ENCODE measurements at regions not wholly inside any gene's neighbourhood (a gene's known extent, or its start where the extent isn't known, plus 50 kb on each side); places are given as distances from the start of the nearest gene placed in this dataset.
"Not testable (repeated sequence)": the region's sequence is repeated elsewhere in the genome, so short reads cannot be mapped to it uniquely, and the experiment has no call there.

- H3K27me3 Mint-ChIP-seq (ENCODE audit: low read depth, poor library complexity) = peaks cover 11% of the 10 kb centered on the region
- no peaks in the 10 kb centered on the region for H3K36me3 Mint-ChIP-seq (ENCODE audit: low read depth)
- no peak for DNase-seq
- no peak overlapping the region for H3K27ac Mint-ChIP-seq
- H3K4me1 Mint-ChIP-seq = peaks cover 35% of the 10 kb centered on the region
- TF ChIP-seq CTCF (IDR thresholded peaks at IDR 0.05) = no peak
- H3K4me3 Mint-ChIP-seq = no peak overlapping the region
- H3K9me3 Mint-ChIP-seq = peaks cover 49% of the 10 kb centered on the region
Measured at GRCh38 chr19:28998974-28999373, 214.0 kb downstream of the UQCRFS1 start.

- H3K9me3 Mint-ChIP-seq = peaks cover 58% of the 10 kb centered on the region
- not testable (repeated sequence) for DNase-seq
Measured at GRCh38 chr19:28997866-28998265, 215.1 kb downstream of the UQCRFS1 start.

GRCh38 chr19:28990522-28990921 is 222.4 kb downstream of the UQCRFS1 start:
- Mint-ChIP-seq H3K4me3 (no peak overlapping the region), H3K9me3 (peaks cover 24% of the 10 kb centered on the region), H3K4me1 (peaks cover 34% of the 10 kb centered on the region), H3K27ac (no peak overlapping the region), H3K36me3 (ENCODE audit: low read depth) (no peaks in the 10 kb centered on the region), H3K27me3 (ENCODE audit: low read depth, poor library complexity) (peaks cover 31% of the 10 kb centered on the region)
- DNase-seq = peak; percentile 65
- peak; percentile 15 for TF ChIP-seq CTCF (IDR thresholded peaks at IDR 0.05)

More at GRCh38 chr19:28997866-28998265, 215.1 kb downstream of the UQCRFS1 start:
- H3K4me3 Mint-ChIP-seq; H3K36me3 Mint-ChIP-seq (ENCODE audit: low read depth); H3K27ac Mint-ChIP-seq: not testable (repeated sequence)
- Mint-ChIP-seq H3K4me1 (peaks cover 27% of the 10 kb centered on the region), H3K27me3 (ENCODE audit: low read depth, poor library complexity) (peaks cover 11% of the 10 kb centered on the region)

- peaks cover 36% of the 10 kb centered on the region for H3K4me1 Mint-ChIP-seq
- DNase-seq = no peak
- H3K27me3 Mint-ChIP-seq (ENCODE audit: low read depth, poor library complexity) = peaks cover 29% of the 10 kb centered on the region
- no peak overlapping the region for H3K27ac Mint-ChIP-seq
- H3K36me3 Mint-ChIP-seq (ENCODE audit: low read depth) = no peaks in the 10 kb centered on the region
- no peak for TF ChIP-seq CTCF (IDR thresholded peaks at IDR 0.05)
- H3K4me3 Mint-ChIP-seq = no peak overlapping the region
- H3K9me3 Mint-ChIP-seq = peaks cover 16% of the 10 kb centered on the region
Measured at GRCh38 chr19:28989739-28990138, 223.2 kb downstream of the UQCRFS1 start.

GRCh38 chr19:28988066-28988465 is 224.9 kb downstream of the UQCRFS1 start:
- H3K4me1 Mint-ChIP-seq = peaks cover 38% of the 10 kb centered on the region
- peaks cover 3% of the 10 kb centered on the region for H3K9me3 Mint-ChIP-seq
- no peaks in the 10 kb centered on the region for H3K36me3 Mint-ChIP-seq (ENCODE audit: low read depth)
- TF ChIP-seq CTCF (IDR thresholded peaks at IDR 0.05) = no peak
- H3K27me3 Mint-ChIP-seq (ENCODE audit: low read depth, poor library complexity) = peaks cover 30% of the 10 kb centered on the region
- no peak for DNase-seq
- no peak overlapping the region for H3K4me3 Mint-ChIP-seq
- H3K27ac Mint-ChIP-seq = no peak overlapping the region

- Mint-ChIP-seq H3K36me3 (ENCODE audit: low read depth) (no peaks in the 10 kb centered on the region), H3K27me3 (ENCODE audit: low read depth, poor library complexity) (peaks cover 28% of the 10 kb centered on the region), H3K4me1 (peaks cover 42% of the 10 kb centered on the region), H3K27ac (no peak overlapping the region), H3K4me3 (no peak overlapping the region), H3K9me3 (no peaks in the 10 kb centered on the region)
- no peak for DNase-seq
- TF ChIP-seq CTCF (IDR thresholded peaks at IDR 0.05) = no peak
Measured at GRCh38 chr19:28987177-28987576, 225.8 kb downstream of the UQCRFS1 start.
